ENCODE measurements at regions not wholly inside any gene's neighbourhood (a gene's known extent, or its start where the extent isn't known, plus 50 kb on each side); places are given as distances from the start of the nearest gene placed in this dataset.

DNA sequence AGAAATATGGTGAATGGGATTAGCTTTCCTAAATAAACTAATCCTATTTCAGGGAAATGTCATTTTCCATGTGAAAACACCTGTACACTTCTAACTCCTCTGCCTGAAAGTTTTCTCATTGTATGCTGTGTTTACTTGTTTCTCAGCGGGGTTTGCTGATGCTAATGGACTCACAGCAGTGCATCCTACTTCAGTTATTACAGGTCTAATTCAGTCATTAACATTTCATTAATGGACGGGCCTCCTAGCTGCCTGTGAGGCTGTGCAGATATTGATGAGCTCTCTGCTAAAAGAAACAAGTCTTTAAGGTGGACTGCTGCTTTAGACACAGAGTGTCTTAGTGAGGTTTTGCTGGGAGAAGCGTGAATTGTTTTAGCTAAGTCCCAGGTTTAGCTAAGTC lies 1342.0 kb upstream of the ZEB2 start:
- TF ChIP-seq, protein P1, sequence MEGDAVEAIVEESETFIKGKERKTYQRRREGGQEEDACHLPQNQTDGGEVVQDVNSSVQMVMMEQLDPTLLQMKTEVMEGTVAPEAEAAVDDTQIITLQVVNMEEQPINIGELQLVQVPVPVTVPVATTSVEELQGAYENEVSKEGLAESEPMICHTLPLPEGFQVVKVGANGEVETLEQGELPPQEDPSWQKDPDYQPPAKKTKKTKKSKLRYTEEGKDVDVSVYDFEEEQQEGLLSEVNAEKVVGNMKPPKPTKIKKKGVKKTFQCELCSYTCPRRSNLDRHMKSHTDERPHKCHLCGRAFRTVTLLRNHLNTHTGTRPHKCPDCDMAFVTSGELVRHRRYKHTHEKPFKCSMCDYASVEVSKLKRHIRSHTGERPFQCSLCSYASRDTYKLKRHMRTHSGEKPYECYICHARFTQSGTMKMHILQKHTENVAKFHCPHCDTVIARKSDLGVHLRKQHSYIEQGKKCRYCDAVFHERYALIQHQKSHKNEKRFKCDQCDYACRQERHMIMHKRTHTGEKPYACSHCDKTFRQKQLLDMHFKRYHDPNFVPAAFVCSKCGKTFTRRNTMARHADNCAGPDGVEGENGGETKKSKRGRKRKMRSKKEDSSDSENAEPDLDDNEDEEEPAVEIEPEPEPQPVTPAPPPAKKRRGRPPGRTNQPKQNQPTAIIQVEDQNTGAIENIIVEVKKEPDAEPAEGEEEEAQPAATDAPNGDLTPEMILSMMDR (IDR thresholded peaks at IDR 0.05): no peak
- no peak for TF ChIP-seq POLR2AphosphoS5 (IDR thresholded peaks at IDR 0.05; ENCODE audit: low read depth, low read length)
- no peak for TF ChIP-seq SIN3A (IDR thresholded peaks at IDR 0.05; ENCODE audit: borderline replicate concordance, insufficient read depth, low read depth, low read length)
- TF ChIP-seq, protein P2, sequence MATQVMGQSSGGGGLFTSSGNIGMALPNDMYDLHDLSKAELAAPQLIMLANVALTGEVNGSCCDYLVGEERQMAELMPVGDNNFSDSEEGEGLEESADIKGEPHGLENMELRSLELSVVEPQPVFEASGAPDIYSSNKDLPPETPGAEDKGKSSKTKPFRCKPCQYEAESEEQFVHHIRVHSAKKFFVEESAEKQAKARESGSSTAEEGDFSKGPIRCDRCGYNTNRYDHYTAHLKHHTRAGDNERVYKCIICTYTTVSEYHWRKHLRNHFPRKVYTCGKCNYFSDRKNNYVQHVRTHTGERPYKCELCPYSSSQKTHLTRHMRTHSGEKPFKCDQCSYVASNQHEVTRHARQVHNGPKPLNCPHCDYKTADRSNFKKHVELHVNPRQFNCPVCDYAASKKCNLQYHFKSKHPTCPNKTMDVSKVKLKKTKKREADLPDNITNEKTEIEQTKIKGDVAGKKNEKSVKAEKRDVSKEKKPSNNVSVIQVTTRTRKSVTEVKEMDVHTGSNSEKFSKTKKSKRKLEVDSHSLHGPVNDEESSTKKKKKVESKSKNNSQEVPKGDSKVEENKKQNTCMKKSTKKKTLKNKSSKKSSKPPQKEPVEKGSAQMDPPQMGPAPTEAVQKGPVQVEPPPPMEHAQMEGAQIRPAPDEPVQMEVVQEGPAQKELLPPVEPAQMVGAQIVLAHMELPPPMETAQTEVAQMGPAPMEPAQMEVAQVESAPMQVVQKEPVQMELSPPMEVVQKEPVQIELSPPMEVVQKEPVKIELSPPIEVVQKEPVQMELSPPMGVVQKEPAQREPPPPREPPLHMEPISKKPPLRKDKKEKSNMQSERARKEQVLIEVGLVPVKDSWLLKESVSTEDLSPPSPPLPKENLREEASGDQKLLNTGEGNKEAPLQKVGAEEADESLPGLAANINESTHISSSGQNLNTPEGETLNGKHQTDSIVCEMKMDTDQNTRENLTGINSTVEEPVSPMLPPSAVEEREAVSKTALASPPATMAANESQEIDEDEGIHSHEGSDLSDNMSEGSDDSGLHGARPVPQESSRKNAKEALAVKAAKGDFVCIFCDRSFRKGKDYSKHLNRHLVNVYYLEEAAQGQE (IDR thresholded peaks at IDR 0.05; ENCODE audit: insufficient read depth in 1 of 2, low read depth in 2 of 2, low read length in 1 of 2): no peak
